ENCODE measurements at regions not wholly inside any gene's neighbourhood (a gene's known extent, or its start where the extent isn't known, plus 50 kb on each side); places are given as distances from the start of the nearest gene placed in this dataset.

- no peak for DNase-seq (ENCODE audit: low read depth)
- in situ Hi-C loops (cut with HindIII; ENCODE audit: low pct_unique_long_range_greater_than_20kb, low sequenced_read_pairs), result no loop called here
Measured at GRCh38 chr6:169317441-169318202, 64.0 kb upstream of the THBS2 start.

GRCh38 chr6:169316651-169317050 is 63.0 kb upstream of the THBS2 start:
- in situ Hi-C loops (cut with HindIII; ENCODE audit: low pct_unique_long_range_greater_than_20kb, low sequenced_read_pairs), result no loop called here
- no peak for DNase-seq (ENCODE audit: low read depth)

GRCh38 chr6:169315830-169316614 is 62.4 kb upstream of the THBS2 start:
- in situ Hi-C loops (cut with HindIII; ENCODE audit: low pct_unique_long_range_greater_than_20kb, low sequenced_read_pairs), result no loop called here
- DNase-seq (ENCODE audit: low read depth), result no peak

DNA sequence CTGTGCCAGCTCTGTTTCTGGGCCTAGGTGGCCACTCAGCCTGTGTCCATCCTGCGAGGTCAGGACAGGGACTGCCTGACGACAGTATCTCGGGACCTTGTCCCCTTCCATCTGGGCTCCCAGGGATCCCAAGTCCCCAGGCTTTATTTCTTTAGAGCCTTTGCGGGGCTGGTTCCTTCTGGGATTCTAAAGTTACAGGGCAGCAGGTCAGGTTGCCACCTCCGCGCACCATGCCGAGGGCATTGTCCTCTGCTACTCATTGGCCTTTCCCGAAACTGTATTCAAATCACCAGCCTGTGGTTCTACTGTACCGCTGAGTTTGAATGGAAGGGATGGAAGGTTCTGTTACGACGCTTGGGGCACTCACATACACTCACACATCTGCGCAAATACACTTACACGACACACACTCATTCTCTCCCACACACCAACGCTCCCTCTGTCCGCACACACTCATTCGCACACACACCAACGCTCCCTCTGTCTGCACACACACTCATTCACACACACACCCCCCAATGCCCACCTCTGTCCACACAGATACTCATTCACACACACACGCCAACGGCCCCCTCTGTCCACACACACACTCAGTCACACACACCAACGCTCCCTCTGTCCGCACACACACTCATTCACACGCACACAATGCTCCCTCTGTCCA is 59.8 kb upstream of the THBS2 start:
- no peak for DNase-seq (ENCODE audit: low read depth)
- in situ Hi-C loops (cut with HindIII; ENCODE audit: low pct_unique_long_range_greater_than_20kb, low sequenced_read_pairs), result no loop called here

- DNase-seq (ENCODE audit: low read depth), result no peak
- in situ Hi-C loops (cut with HindIII; ENCODE audit: low pct_unique_long_range_greater_than_20kb, low sequenced_read_pairs), result no loop called here
Measured at GRCh38 chr6:169312658-169313346, 59.2 kb upstream of the THBS2 start.

- DNase-seq (ENCODE audit: low read depth), result no peak
- in situ Hi-C loops (cut with HindIII; ENCODE audit: low pct_unique_long_range_greater_than_20kb, low sequenced_read_pairs), result no loop called here
Measured at GRCh38 chr6:169310983-169311382, 57.3 kb upstream of the THBS2 start.

Data from Caki2 (cell line).